ENCODE measurements at regions not wholly inside any gene's neighbourhood (a gene's known extent, or its start where the extent isn't known, plus 50 kb on each side); places are given as distances from the start of the nearest gene placed in this dataset.
"Not testable (repeated sequence)": the region's sequence is repeated elsewhere in the genome, so short reads cannot be mapped to it uniquely, and the experiment has no call there.

DNA sequence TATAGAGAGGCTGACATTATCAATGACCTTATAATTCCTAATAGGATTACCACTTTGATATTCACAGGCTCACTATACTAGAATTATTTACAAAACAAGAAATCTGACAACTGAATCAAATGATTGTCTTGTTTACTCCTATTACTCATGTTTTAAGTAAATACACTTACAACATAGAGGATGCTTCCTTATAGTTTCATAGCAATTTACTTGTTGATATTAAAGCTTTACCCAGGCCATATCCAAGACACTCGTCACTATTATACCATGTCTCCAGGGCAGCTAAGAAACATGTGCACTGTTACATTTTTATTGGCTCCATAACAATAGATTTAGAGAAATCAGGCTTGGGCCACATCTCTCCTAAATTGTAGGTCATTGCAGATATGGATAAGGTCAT, 276.9 kb downstream of the HGF start:
- Histone ChIP-seq H3K27ac (no peak overlapping the region), H3K4me3 (no peak overlapping the region), H3K36me3 (no peaks in the 10 kb centered on the region), H3K9me3 (replicated peaks) (no peaks in the 10 kb centered on the region), H3K27me3 (no peaks in the 10 kb centered on the region), H3K4me1 (no peaks in the 10 kb centered on the region)
- DNase-seq, result no peak

DNA sequence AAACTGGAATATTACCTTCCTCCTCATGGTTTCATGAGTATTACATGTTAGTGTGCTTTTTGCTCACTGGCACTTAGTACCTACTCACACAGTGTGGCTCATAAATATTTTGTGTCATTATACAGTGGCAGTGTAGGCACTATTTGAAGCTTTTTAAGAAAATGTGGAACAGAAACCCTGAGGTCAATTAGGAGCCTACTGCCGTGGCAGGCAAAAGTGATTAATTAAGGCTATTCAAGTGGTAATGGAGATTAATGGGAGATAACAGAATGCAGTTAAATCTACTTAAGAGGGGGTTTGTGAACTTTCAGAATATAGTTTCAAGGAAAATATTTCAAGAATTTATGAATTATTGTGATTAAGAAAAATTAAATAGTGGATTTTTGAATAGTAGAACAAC, 277.6 kb downstream of the HGF start:
- no peak overlapping the region for H3K27ac ChIP-seq
- no peaks in the 10 kb centered on the region for H3K36me3 ChIP-seq
- no peak overlapping the region for H3K4me3 ChIP-seq
- H3K9me3 ChIP-seq (replicated peaks), result no peaks in the 10 kb centered on the region
- no peaks in the 10 kb centered on the region for H3K4me1 ChIP-seq
- no peaks in the 10 kb centered on the region for H3K27me3 ChIP-seq
- no peak for DNase-seq

DNA sequence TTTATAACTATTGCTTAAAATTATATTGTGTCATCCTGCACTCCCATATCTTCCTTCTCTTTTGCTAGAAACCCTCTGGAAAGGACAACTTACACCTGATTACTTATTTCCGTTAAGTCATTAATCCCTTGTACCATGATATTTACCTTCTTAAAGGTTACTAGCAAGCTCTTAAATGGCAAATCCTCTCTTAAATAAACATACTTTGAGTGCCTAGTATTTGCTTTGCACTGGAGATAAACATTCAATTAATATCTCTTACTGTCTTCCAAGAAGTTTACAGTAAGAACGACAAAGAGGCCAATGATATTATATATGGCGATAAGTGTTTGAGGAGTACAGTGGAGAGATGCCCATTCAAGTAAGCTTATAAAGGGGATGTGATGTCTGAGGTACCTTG, 278.3 kb downstream of the HGF start:
- Histone ChIP-seq H3K36me3 (no peaks in the 10 kb centered on the region), H3K4me1 (no peaks in the 10 kb centered on the region), H3K4me3 (no peak overlapping the region), H3K27ac (no peak overlapping the region), H3K27me3 (no peaks in the 10 kb centered on the region), H3K9me3 (replicated peaks) (no peaks in the 10 kb centered on the region)
- DNase-seq, result no peak

DNA sequence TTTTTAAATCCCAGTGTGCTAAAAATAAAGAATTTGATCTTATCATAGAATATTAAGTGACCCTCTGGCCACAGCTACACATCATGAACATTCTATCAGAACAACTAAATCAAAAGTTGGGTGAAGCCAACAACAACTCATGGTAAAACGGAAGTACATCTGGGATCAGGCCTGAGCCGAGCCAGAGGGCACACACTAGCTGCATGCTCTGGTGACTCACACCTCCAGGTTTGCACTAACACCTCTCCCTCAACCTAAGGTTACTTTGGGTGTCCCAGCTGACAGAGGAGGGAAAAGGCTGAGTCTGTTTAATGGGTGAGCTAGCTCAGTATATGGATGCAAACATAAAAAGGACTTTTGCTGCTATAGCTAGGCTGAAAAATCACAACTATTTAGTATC, 281.6 kb downstream of the HGF start:
- no peak overlapping the region for H3K27ac ChIP-seq
- no peak for DNase-seq

DNA sequence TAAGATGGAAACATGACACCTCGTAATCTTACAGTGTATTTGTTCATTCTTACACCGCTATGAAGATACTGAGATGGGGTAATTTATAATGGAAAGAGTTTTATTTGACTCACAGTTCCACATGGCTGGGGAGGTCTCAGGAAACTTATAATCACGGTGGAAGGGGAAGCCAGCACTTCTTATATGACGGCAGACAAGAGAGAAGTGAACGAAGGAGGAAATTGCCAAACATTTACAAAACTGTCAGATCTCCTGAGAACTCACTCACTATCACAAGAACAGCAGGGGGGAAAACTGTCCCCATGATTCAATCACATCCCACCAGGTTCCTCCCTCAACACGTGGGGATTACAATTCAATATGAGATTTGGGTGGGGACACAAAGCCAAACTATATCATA, 282.3 kb downstream of the HGF start:
- Histone ChIP-seq H3K27ac (no peak overlapping the region), H3K27me3 (no peaks in the 10 kb centered on the region), H3K4me1 (no peaks in the 10 kb centered on the region), H3K36me3 (no peaks in the 10 kb centered on the region), H3K9me3 (replicated peaks) (no peaks in the 10 kb centered on the region), H3K4me3 (no peak overlapping the region)
- no peak for DNase-seq

More for the DNA sequence above, 281.6 kb downstream of the HGF start:
- Histone ChIP-seq H3K4me3 (no peak overlapping the region), H3K27me3 (no peaks in the 10 kb centered on the region), H3K4me1 (no peaks in the 10 kb centered on the region), H3K9me3 (replicated peaks) (no peaks in the 10 kb centered on the region), H3K36me3 (no peaks in the 10 kb centered on the region)

DNA sequence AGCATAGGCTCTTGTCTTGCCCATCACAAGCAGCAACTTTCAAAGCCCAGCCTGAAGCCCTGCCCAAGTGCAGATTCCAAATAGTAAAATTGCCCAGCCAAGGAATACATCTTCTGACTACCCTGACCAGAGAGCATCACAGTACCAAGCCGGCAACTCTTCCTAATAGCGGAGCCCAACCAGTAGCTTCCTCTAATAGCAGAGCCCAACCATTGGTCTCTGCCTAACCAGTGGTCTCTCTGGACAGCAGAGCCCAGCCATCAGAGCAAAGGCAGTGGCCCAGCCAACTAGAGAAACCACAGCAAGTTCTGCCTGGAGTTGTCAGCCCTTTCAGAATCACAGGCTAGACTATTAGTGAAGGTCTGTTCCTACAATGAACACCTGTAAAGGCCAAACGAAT, 285.6 kb downstream of the HGF start:
- DNase-seq, result peak; percentile 26 to 51
- H3K27ac ChIP-seq, result no peak overlapping the region
- H3K4me1 ChIP-seq, result no peaks in the 10 kb centered on the region
- no peaks in the 10 kb centered on the region for H3K9me3 ChIP-seq (replicated peaks)
- no peak overlapping the region for H3K4me3 ChIP-seq
- no peaks in the 10 kb centered on the region for H3K36me3 ChIP-seq
- H3K27me3 ChIP-seq, result no peaks in the 10 kb centered on the region

DNA sequence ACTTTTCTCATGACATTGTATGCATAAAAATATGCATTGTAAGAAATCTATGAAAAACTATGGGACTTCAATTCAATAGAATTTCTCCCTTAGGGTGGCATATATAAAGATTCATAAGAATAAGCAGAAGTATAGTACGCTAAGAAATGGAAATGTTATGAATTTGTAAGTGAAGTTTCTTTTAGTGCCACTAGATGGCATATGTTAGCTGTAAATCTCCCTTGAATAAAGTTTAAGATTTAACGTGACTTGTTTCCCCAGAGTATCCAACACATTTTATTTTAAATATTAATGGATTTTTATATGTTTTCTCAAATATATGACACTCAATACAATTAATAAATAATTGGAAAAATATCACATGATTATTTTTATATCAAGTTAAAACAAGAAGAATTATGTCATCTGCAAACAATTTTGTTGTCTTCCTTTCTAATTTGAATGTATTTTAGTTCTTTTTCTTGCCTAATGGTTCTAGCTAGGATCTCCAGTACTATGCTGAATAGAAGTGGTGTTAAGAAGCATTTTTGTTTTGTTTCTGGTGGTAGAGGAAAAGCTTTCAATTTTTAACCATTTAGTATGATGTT, 287.2 kb downstream of the HGF start:
- Histone ChIP-seq H3K36me3 (no peaks in the 10 kb centered on the region), H3K27me3 (no peaks in the 10 kb centered on the region), H3K4me3 (no peak overlapping the region), H3K4me1 (no peaks in the 10 kb centered on the region), H3K9me3 (replicated peaks) (no peaks in the 10 kb centered on the region), H3K27ac (no peak overlapping the region)
- peak in 1 of 2 experiments; percentile 63 for DNase-seq

DNA sequence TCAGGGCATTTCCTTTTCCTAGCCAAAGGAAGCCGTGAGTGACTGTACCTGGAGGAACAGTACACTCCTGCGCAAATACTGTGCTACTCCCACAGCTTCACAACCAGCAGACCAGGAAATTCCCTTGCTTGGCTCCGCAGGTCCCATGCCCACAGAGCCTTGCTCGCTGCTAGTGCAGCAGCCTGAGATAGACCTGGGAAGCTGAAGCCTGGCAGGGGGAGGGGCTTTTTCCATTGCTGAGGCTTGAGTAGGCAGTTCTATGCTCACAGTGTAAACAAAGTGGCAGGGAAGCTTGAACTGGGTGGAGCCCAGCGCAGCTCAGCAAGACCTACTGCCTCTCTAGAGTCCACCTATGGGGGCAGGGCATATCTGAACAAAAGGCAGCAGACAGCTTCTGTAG, 291.2 kb downstream of the HGF start:
- Histone ChIP-seq H3K27me3 (no peaks in the 10 kb centered on the region), H3K4me3 (no peak overlapping the region), H3K9me3 (replicated peaks) (no peaks in the 10 kb centered on the region), H3K27ac (no peak overlapping the region), H3K4me1 (no peaks in the 10 kb centered on the region), H3K36me3 (no peaks in the 10 kb centered on the region)
- DNase-seq, result no peak

DNA sequence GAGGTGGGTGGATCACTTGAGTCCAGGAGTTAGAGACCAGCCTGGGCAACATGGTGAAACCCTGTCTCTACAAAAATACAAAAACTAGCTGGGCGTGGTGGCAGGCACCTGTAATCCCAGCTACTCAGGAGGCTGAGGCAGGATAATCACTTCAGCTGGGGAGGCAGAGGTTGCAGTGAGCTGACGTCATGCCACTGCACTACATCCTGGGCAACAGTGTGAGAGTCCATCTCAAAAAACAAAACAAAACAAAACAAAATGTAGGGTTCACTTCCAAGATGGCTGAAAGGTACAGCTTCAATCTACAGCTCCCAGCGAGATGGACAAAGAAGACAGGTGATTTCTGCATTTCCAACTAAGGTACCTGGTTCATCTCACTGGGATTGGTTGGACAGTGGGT, 291.6 kb downstream of the HGF start:
- H3K36me3 ChIP-seq, result not testable (repeated sequence)

DNA sequence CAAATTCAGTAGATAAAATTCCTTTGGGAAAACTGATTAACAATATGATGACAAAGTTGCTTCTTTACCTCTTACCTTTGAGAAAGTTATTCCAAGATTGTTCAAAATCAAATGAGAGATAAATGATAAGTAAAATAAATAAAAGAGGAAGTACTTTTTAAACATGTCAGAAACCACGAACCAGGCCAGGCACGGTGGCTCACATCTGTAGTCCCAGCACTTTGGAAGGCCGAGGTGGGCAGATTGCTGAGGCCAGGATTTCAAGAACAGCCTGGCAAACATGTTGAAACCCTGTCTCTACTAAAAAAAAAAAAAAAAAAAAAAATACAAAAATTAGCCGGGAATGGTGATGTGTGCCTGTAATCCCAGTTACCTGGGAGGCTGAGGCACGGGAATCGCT, 296.6 kb downstream of the HGF start:
- no peak overlapping the region for H3K4me3 ChIP-seq
- no peaks in the 10 kb centered on the region for H3K36me3 ChIP-seq
- DNase-seq, result no peak
- no peak overlapping the region for H3K27ac ChIP-seq
- peaks cover 6% of the 10 kb centered on the region; the same call in 1 of the 2 replicates for H3K4me1 ChIP-seq
- no peaks in the 10 kb centered on the region for H3K9me3 ChIP-seq (replicated peaks)
- no peaks in the 10 kb centered on the region for H3K27me3 ChIP-seq

More for the DNA sequence above, 291.6 kb downstream of the HGF start:
- H3K27ac ChIP-seq; H3K27me3 ChIP-seq; H3K4me3 ChIP-seq; H3K9me3 ChIP-seq (replicated peaks); H3K4me1 ChIP-seq; DNase-seq: not testable (repeated sequence)

DNA sequence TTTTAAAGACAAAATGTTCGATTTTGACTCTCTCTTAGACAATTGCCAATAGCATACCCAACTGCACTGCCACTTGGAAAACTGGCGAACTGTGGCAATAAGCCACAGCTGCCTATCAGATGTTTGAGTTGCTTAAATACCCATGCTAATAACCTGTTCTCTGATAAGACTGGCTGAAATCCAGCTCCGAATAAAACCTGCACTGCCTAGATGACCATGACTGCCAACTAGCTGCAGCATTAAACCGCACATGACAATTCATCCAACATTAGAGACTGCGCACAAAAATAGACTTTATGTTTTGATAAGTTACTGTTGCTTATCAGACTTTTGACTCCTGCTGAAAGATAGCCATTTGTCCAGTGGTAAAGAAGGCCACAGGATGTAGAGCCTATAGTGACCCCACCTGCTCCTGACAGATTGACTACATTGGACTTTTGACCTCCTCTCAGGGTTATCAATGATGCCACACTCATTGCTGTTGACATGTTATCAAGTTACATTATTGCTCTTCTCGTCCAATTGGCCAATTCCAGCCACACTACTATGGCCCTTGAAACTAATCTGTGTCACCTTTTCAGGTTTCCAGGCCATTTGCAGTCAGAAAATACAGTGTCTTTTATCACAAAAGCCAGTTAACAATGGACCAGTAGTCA, 299.0 kb downstream of the HGF start:
- Histone ChIP-seq H3K4me1 (peaks cover 8% of the 10 kb centered on the region; the same call in 1 of the 2 replicates), H3K4me3 (no peak overlapping the region), H3K9me3 (replicated peaks) (peaks cover 3% of the 10 kb centered on the region), H3K36me3 (no peaks in the 10 kb centered on the region), H3K27ac (no peak overlapping the region), H3K27me3 (no peaks in the 10 kb centered on the region)
- DNase-seq, result no peak

DNA sequence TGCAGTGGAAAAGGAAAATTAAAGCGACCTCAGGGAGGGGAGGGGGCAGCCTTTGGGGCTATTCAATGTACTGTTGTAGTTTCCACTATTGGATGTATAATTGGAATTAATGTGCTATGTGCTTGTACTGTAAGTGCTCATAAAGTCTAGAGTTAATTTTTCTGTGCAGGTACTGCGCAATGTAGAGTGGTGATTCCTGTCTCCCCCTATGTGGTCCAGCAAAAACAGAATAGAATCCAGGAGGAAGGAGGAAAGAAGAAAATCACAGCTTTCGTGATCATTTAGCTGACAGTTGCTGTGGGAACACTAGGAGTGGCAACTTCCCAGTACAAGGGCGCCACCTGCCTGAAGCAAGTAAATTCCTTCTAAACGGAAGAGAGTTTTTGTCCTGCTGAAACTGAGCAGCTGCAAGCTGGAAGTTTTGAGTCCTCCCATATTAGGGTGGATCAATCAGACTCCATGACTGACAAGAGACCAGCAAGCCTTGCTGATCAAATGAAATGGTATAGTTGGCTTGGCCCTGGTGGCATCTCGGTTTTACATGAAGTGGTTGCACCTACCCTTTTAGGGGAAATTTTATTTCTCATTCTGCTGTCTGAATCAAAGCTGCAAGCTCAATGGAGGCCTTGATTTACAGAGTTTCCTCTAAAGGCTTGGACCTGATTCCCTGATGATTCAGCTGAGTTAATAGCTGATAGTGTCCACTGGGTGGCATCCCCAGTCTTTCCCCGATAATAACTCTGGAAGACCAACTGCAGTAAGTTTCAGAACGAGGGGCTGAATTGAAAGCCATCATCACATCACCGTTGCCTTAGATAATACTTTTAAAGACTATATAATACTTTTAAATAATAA, 299.8 kb downstream of the HGF start:
- H3K9me3 ChIP-seq (replicated peaks), result peaks cover 3% of the 10 kb centered on the region
- H3K36me3 ChIP-seq, result no peaks in the 10 kb centered on the region
- no peak overlapping the region for H3K4me3 ChIP-seq
- H3K27me3 ChIP-seq, result no peaks in the 10 kb centered on the region
- peak; percentile 85 to 86 for DNase-seq
- no peak overlapping the region for H3K27ac ChIP-seq
- peaks cover 8% of the 10 kb centered on the region; the same call in 1 of the 2 replicates for H3K4me1 ChIP-seq

DNA sequence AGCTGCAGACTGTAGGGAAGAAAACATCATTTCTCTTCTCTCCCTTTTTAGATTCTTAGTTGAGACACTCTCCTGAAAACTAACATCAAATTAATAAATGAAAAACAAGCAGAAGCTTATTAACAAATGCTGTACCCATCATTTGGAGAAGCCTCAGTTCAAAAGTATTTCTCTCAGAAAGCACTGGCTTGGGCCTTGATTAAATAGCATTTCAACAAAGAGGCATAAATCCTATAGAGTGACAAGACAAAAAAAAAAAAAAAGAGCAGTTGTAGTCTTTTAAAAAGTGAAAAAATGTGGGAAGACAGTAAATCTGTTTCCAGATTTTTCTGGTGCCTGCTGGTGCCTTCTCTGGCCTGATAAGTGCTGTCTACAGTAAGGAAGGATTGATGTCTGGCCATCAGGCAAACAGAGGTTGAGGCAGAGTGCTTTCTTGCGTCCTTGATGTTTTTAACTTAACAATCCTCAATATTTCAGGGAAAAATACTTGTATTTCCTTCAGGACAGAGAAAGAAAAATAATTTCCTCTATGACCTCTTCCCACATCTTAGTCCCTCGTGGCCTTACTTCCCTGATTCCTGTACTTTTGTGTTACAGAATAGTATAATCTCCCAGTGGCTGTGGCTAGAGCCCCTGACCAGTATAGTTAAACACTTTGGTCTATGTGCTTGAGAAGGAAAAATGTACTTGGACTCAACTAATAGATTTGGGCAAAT, 300.5 kb downstream of the HGF start:
- no peak overlapping the region for H3K4me3 ChIP-seq
- no peaks in the 10 kb centered on the region for H3K27me3 ChIP-seq
- peaks cover 8% of the 10 kb centered on the region; the same call in 1 of the 2 replicates for H3K4me1 ChIP-seq
- no peak for DNase-seq
- no peaks in the 10 kb centered on the region for H3K36me3 ChIP-seq
- no peak overlapping the region for H3K27ac ChIP-seq
- H3K9me3 ChIP-seq (replicated peaks), result peaks cover 3% of the 10 kb centered on the region

DNA sequence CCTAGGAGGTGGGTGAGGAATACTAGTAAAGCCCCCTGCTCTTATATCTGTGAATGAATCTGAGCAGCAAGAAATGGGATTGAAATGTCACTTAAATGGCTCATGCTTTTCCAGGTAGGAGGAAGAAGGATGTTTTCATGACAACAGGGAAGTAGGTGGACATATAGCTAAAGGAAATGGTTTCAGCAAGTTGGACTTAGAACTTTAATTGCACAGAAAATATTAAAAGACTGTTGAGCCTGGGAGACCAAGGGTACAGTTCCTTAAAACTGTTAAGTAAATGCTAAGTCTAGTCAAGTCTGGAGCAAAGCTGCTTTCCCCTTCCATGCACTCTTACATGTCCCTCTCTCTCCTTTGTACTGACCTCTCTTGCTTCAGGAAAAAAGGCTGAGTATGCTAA, 301.3 kb downstream of the HGF start:
- Histone ChIP-seq H3K9me3 (replicated peaks) (peaks cover 3% of the 10 kb centered on the region), H3K4me3 (no peak overlapping the region), H3K27ac (no peak overlapping the region), H3K4me1 (peaks cover 8% of the 10 kb centered on the region; the same call in 1 of the 2 replicates), H3K27me3 (no peaks in the 10 kb centered on the region), H3K36me3 (no peaks in the 10 kb centered on the region)
- DNase-seq, result no peak

DNA sequence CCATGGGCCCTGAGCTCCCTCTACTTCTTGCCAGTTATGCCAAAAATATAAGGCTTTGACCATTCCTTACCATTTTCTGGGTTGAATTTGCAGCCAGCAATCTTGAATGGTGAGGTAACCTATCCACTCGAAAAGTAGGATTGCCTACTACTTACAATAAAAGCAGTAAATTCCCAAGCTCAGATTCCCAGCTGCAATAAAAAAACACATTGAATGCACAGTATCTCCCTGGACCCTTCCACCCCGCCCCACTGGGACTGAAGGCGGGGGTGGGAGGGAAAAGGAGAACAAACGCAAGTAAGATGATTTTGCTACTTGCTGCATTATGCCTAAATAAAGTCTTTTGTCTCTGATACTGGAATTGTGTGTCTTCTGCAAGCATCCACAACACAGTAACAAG, 301.9 kb downstream of the HGF start:
- H3K9me3 ChIP-seq (replicated peaks), result peaks cover 3% of the 10 kb centered on the region

More for the DNA sequence above, 301.9 kb downstream of the HGF start:
- no peaks in the 10 kb centered on the region for H3K36me3 ChIP-seq
- H3K4me3 ChIP-seq, result no peak overlapping the region
- no peak overlapping the region for H3K27ac ChIP-seq
- no peak for DNase-seq
- H3K27me3 ChIP-seq, result no peaks in the 10 kb centered on the region
- H3K4me1 ChIP-seq, result peaks cover 8% of the 10 kb centered on the region; the same call in 1 of the 2 replicates
